Smooth muscle cell (in vitro differentiated cells): ENCODE measurements at regions not wholly inside any gene's neighbourhood (a gene's known extent, or its start where the extent isn't known, plus 50 kb on each side); places are given as distances from the start of the nearest gene placed in this dataset.

Experiments
- DNase-seq: peaks from one replicate; lab custom pipeline; 2025; ENCODE audit not compliant: unreplicated experiment; lab: John Stamatoyannopoulos, UW
- H2AFZ ChIP-seq: fragments of 200-600 bp; sonication (generic); 2 replicates; pipeline ENCODE4 v1.6.0; 2016; ENCODE audit warnings: antibody characterized with exemption, low read depth, mild to moderate bottlenecking
- H3F3A ChIP-seq: fragments of 200-600 bp; sonication (generic); 2 replicates; pipeline ENCODE4 v1.6.0; 2017; ENCODE audit warnings: antibody characterized with exemption, low read depth
- H3K27ac ChIP-seq: fragments of 200-600 bp; sonication (generic); 2 replicates; pipeline ENCODE4 v1.5.1; 2016; ENCODE audit warnings: low read depth, mild to moderate bottlenecking
- H3K27me3 ChIP-seq: fragments of 200-600 bp; sonication (generic); 2 replicates; pipeline ENCODE4 v1.6.1; 2016; ENCODE audit warnings: low read depth, mild to moderate bottlenecking
- H3K36me3 ChIP-seq: fragments of 200-600 bp; sonication (generic); 2 replicates; pipeline ENCODE4 v1.5.1; 2016; ENCODE audit warnings: low read depth
- H3K4me1 ChIP-seq: fragments of 200-600 bp; sonication (generic); 2 replicates; pipeline ENCODE4 v1.5.1; 2016; ENCODE audit warnings: low read depth
- H3K4me2 ChIP-seq: fragments of 200-600 bp; sonication (generic); 2 replicates; pipeline ENCODE4 v1.6.0; 2016; ENCODE audit warnings: mild to moderate bottlenecking
- H3K4me3 ChIP-seq: fragments of 200-600 bp; sonication (generic); 2 replicates; pipeline ENCODE4 v1.5.1; 2016; ENCODE audit warnings: mild to moderate bottlenecking
- H3K79me2 ChIP-seq: fragments of 200-600 bp; sonication (generic); 2 replicates; pipeline ENCODE4 v1.6.0; 2016; ENCODE audit warnings: low read depth, mild to moderate bottlenecking
- H3K9ac ChIP-seq: fragments of 200-600 bp; sonication (generic); 2 replicates; pipeline ENCODE4 v1.6.0; 2016; ENCODE audit warnings: low read depth
- H3K9me3 ChIP-seq: fragments of 200-600 bp; sonication (generic); replicated peaks from 2 replicates; pipeline ENCODE4 v1.5.1; 2016; ENCODE audit warnings: low read depth
- H4K20me1 ChIP-seq: fragments of 200-600 bp; sonication (generic); 2 replicates; pipeline ENCODE4 v1.6.0; 2016; ENCODE audit warnings: low read depth
- WGBS: methylation state at CpG from one replicate; pipeline ENCODE4 v1.1.7; 2016; ENCODE audit warnings: low lambda C conversion rate; 5-methylcytosine and 5-hydroxymethylcytosine counted together
- TF ChIP-seq, protein P1 (sequence below): fragments of 200-600 bp; sonication (generic); IDR thresholded peaks from 2 replicates; pipeline ENCODE4 v1.5.1; 2017; ENCODE audit warnings: borderline replicate concordance, mild to moderate bottlenecking, antibody characterized with exemption; ENCODE audit not compliant: insufficient read depth, poor library complexity, severe bottlenecking

DNA sequence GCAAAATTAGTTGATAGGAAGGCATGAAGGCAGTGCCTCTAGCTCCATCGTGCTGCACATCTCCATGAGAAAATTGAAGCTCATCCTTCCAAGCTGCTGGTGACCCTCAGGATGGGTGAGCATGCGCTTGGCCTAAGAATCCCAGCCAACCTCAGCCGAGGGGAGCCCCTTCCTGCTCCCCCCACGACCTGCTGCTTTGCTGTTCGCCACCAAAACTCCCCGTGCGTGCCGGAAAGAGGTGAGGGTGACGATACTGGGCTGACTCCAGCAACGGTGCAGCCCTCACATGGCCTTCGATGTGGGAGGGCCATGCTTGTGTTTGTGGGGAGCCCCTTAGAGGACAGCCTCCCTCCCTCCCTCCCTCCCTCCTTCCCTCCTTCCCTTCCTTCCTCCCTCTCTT is 660.9 kb downstream of the BRD1 start:
- TF ChIP-seq, protein P1, sequence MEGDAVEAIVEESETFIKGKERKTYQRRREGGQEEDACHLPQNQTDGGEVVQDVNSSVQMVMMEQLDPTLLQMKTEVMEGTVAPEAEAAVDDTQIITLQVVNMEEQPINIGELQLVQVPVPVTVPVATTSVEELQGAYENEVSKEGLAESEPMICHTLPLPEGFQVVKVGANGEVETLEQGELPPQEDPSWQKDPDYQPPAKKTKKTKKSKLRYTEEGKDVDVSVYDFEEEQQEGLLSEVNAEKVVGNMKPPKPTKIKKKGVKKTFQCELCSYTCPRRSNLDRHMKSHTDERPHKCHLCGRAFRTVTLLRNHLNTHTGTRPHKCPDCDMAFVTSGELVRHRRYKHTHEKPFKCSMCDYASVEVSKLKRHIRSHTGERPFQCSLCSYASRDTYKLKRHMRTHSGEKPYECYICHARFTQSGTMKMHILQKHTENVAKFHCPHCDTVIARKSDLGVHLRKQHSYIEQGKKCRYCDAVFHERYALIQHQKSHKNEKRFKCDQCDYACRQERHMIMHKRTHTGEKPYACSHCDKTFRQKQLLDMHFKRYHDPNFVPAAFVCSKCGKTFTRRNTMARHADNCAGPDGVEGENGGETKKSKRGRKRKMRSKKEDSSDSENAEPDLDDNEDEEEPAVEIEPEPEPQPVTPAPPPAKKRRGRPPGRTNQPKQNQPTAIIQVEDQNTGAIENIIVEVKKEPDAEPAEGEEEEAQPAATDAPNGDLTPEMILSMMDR, result no peak

DNA sequence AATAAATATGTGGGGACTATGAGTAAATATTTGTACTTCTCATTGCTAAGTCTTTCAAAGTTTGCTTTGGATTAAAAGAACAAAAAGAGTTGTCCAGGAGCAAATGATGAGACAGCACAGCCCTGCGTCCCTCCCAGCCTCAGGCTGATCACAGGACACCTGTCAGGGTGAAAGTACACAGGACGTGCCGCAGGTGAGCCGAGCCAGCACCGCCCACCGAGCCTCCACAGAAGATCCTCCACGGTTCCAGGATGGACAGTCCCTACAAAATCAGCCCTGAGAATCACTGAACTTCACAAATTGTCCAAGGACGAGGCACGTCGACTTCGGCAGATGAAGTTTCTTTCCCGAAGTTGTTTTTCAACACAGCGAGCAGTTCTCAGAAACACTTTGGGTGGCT is 661.5 kb downstream of the BRD1 start:
- TF ChIP-seq, protein P1, result no peak
- H3F3A ChIP-seq, result no peaks in the 10 kb centered on the region
- no peak overlapping the region for H2AFZ ChIP-seq
- H3K4me1 ChIP-seq, result no peaks in the 10 kb centered on the region
- 92% methylated on average over 13 of the region's 13 CpGs for WGBS
- no peaks in the 10 kb centered on the region for H4K20me1 ChIP-seq
- DNase-seq, result no peak
- H3K9me3 ChIP-seq, result no peaks in the 10 kb centered on the region
- no peak overlapping the region for H3K4me2 ChIP-seq
- H3K4me3 ChIP-seq, result no peak overlapping the region
- H3K27me3 ChIP-seq, result no peaks in the 10 kb centered on the region
- H3K9ac ChIP-seq, result no peak overlapping the region
- no peaks in the 10 kb centered on the region for H3K79me2 ChIP-seq
- no peaks in the 10 kb centered on the region for H3K36me3 ChIP-seq
- no peak overlapping the region for H3K27ac ChIP-seq

More for the DNA sequence above, 660.9 kb downstream of the BRD1 start:
- no peak overlapping the region for H3K27ac ChIP-seq
- no peak overlapping the region for H3K4me3 ChIP-seq
- no peaks in the 10 kb centered on the region for H3K4me1 ChIP-seq
- no peak for DNase-seq
- H3K4me2 ChIP-seq, result no peak overlapping the region
- WGBS, result 86% methylated on average over 11 of the region's 11 CpGs
- H4K20me1 ChIP-seq, result no peaks in the 10 kb centered on the region
- no peaks in the 10 kb centered on the region for H3F3A ChIP-seq
- H2AFZ ChIP-seq, result no peak overlapping the region
- no peaks in the 10 kb centered on the region for H3K79me2 ChIP-seq
- H3K9me3 ChIP-seq, result no peaks in the 10 kb centered on the region
- H3K36me3 ChIP-seq, result no peaks in the 10 kb centered on the region
- H3K9ac ChIP-seq, result no peak overlapping the region
- H3K27me3 ChIP-seq, result no peaks in the 10 kb centered on the region

DNA sequence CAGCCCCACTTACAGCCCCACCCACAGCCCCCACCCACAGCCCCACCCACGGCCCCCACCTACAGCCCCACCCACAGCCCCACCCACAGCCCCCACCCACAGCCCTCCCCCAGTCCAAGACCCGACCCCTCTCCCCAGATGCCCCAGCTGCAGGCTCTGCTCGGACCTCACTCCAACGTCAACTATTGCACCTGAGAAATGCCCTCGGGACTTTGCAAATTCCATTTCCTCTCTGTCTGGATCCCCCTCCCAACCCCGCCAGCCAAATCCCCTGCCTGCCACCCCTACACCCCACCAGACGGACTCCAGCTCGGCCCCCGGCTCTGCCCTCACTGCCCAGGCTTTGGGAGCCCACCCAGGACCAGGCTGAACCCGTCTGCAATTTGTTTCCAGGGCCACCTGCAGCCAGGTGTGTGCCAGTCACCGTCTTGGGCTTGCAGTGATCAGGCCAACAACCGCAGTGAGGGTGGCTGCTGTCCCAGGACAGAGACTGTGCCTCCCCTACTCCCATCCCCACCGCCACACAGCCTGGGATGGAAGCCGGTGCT is 662.8 kb downstream of the BRD1 start:
- Histone ChIP-seq H4K20me1 (no peaks in the 10 kb centered on the region), H3F3A (no peaks in the 10 kb centered on the region), H3K4me3 (no peak overlapping the region), H3K4me1 (no peaks in the 10 kb centered on the region), H3K9ac (no peak overlapping the region), H3K36me3 (no peaks in the 10 kb centered on the region), H3K27me3 (no peaks in the 10 kb centered on the region), H3K27ac (no peak overlapping the region), H3K4me2 (no peak overlapping the region), H3K9me3 (no peaks in the 10 kb centered on the region), H2AFZ (no peak overlapping the region), H3K79me2 (no peaks in the 10 kb centered on the region)
- no peak for DNase-seq
- 68% methylated on average over 12 of the region's 14 CpGs for WGBS
- TF ChIP-seq, protein P1, result no peak

DNA sequence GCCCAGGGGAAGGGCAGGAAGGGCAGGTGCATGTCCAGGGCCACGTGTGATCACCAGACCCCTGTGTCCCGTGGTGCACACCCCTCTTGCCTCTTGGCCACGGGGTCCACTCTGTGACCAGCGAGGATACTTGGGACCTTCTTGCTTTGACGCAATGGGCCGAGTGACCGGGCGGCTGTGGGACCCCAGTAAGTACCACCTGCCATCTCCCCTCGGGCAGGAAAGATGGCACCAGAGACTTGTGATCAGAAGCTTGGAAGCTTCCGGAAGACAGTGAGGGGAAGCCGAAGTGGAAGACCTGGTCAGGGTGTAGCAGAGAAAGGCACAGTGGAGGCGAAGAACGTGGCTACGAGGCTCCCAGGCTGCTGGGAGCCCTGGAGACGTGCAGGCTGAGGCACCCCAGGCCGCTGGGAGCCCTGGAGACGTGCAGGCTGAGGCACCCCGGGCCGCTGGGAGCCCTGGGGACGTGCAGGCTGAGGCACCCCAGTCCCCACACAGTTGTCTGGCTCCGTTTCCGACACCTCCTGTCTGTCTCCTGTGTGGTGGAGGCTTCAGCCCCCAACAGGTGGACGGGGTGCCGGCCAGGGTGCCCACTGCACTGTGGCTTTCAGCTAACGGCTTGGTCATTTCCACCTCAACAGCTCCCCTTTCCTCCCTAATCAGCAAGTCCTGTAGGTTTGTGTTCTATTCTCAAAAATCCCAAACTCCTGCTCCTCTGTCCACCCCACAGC is 663.5 kb downstream of the BRD1 start:
- no peak overlapping the region for H2AFZ ChIP-seq
- no peak overlapping the region for H3K4me2 ChIP-seq
- H3K4me3 ChIP-seq, result no peak overlapping the region
- no peaks in the 10 kb centered on the region for H3K4me1 ChIP-seq
- no peaks in the 10 kb centered on the region for H3K36me3 ChIP-seq
- H4K20me1 ChIP-seq, result no peaks in the 10 kb centered on the region
- H3K27ac ChIP-seq, result no peak overlapping the region
- TF ChIP-seq, protein P1, result no peak
- H3K9me3 ChIP-seq, result no peaks in the 10 kb centered on the region
- WGBS, result 87% methylated on average over 25 of the region's 25 CpGs
- H3K27me3 ChIP-seq, result no peaks in the 10 kb centered on the region
- H3F3A ChIP-seq, result no peaks in the 10 kb centered on the region
- no peak overlapping the region for H3K9ac ChIP-seq
- no peaks in the 10 kb centered on the region for H3K79me2 ChIP-seq
- no peak for DNase-seq
